Breast epithelium (tissue), 4 donors: ENCODE measurements at regions not wholly inside any gene's neighbourhood (a gene's known extent, or its start where the extent isn't known, plus 50 kb on each side); places are given as distances from the start of the nearest gene placed in this dataset.
A peak's percentile ranks its signal among the peaks of the same experiment; 100 is the strongest.

Experiments
- DNase-seq, 2 donors: peaks; one replicate each; pipeline ENCODE4 v3.0.0-alpha.2; 2019; ENCODE audit warnings: low spot score in 2 of 2
- H3K27ac ChIP-seq, 2 donors: fragments of 200-600 bp; sonication (generic) in 1 of 2; one replicate each; pipeline ENCODE4 v1.5.1; 2016 to 2019; ENCODE audit warnings: mild to moderate bottlenecking in 1 of 2
- H3K27me3 ChIP-seq, 2 donors: fragments of 200-600 bp; sonication (generic) in 1 of 2; one replicate each; pipeline versions ENCODE4 v1.5.1 to v1.6.0; 2017 to 2019; ENCODE audit warnings: control low read depth in 1 of 2, mild to moderate bottlenecking in 1 of 2
- H3K36me3 ChIP-seq: fragments of 200-600 bp; one replicate; pipeline ENCODE4 v1.5.1; 2019
- H3K4me1 ChIP-seq, 2 donors: fragments of 200-600 bp; sonication (generic); one replicate each; pipeline ENCODE4 v1.5.1; 2016 to 2019; ENCODE audit warnings: control low read depth in 1 of 2
- H3K4me3 ChIP-seq, 3 donors: fragments of 200-600 bp; sonication (generic); 1 replicate in 2 of 3; 2 replicates in 1 of 3; pipeline ENCODE4 v1.5.1; 2016 to 2019; ENCODE audit warnings: mild to moderate bottlenecking in 3 of 3, moderate library complexity in 2 of 3
- H3K9me3 ChIP-seq, 2 donors: fragments of 200-600 bp; sonication (generic) in 1 of 2; one replicate each; pipeline ENCODE4 v1.5.1; 2016 to 2019; ENCODE audit warnings: control low read depth in 1 of 2
- CTCF ChIP-seq, 3 donors: fragments of 450-650 bp; IDR thresholded peaks; one replicate each; pipeline ENCODE4 v1.5.1; 2016 to 2017; ENCODE audit warnings: antibody characterized with exemption in 3 of 3, mild to moderate bottlenecking in 3 of 3, moderate library complexity in 3 of 3
- POLR2A ChIP-seq: fragments of 450-650 bp; IDR thresholded peaks from one replicate; pipeline ENCODE4 v1.6.1; 2016; ENCODE audit warnings: antibody characterized with exemption, mild to moderate bottlenecking, moderate library complexity
- POLR2AphosphoS5 ChIP-seq, 3 donors: sonication (generic); formaldehyde crosslinking; IDR thresholded peaks; one replicate each; pipeline ENCODE4 v1.6.1; 2017; ENCODE audit warnings: antibody characterized with exemption in 3 of 3
- intact Hi-C: fragments of 100-400 bp; cut with DNase I; formaldehyde crosslinking; loops from one replicate; pipeline ENCODE4 v1.15.1; 2023; ENCODE audit warnings: low total_unique reads

DNA sequence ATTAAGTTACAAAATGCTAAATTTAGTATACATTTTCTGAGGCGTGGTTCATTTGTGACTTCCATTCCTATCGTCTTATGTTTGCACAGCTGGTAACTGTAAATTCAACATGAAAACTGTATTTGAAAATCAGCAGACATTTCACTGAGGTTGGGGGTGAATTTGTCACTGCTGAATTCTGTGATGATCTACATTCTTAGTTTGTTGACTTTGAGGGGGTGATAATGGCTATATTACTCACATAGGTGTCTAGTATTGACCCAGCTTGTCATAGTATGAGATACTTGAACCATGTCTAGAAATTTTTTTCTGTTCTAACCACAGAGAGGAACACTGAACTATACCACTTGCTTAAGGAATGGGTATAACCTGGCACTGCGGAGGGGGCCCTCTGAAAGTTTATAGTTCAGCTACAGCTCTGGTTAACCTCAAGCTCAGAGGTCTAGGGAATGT lies 313.3 kb downstream of the PIK3R1 start:
- Histone ChIP-seq H3K9me3 (no peaks in the 10 kb centered on the region), H3K36me3 (no peaks in the 10 kb centered on the region), H3K4me1 (peaks cover 0 to 5% of the 10 kb centered on the region in 2 donors), H3K27ac (peak overlapping the region in 1 of 2 donors; percentile 45), H3K27me3 (no peaks in the 10 kb centered on the region), H3K4me3 (no peak overlapping the region)
- no peak for DNase-seq
- intact Hi-C loops, result no loop called here
- TF ChIP-seq POLR2AphosphoS5 (IDR thresholded peaks at IDR 0.05), result no peak
- no peak for TF ChIP-seq POLR2A
- no peak for TF ChIP-seq CTCF (IDR thresholded peaks at IDR 0.05)

- H3K4me3 ChIP-seq, result no peak overlapping the region
- TF ChIP-seq CTCF (IDR thresholded peaks at IDR 0.05) (no peak), POLR2AphosphoS5 (IDR thresholded peaks at IDR 0.05) (no peak), POLR2A (no peak)
- peak overlapping the region in 1 of 2 donors; percentile 45 for H3K27ac ChIP-seq
- H3K27me3 ChIP-seq, result no peaks in the 10 kb centered on the region
- H3K4me1 ChIP-seq, result peaks cover 2 to 7% of the 10 kb centered on the region in 2 donors
- H3K9me3 ChIP-seq, result no peaks in the 10 kb centered on the region
- H3K36me3 ChIP-seq, result no peaks in the 10 kb centered on the region
- no peak for DNase-seq
- intact Hi-C loops, result no loop called here
Measured at GRCh38 chr5:68529581-68529980, 314.0 kb downstream of the PIK3R1 start.

DNA sequence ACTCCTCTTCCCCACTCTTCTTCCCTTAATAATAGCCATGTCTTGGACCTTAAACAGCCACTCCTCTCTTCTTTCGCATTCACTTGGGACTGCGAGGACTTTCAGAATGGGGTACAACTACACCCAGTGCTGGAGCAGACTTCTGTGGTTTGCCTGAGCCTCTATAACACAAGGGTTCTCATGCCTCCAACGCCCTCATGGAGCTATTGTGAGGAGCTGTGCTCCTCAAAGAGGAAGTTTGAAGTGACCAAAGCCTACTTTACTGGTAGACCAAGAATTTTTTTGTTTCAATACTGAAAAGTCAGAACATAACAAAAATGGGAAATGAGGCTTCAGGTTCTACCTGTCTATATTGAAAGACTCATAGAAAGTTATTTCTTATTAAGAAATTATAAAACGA lies 316.4 kb downstream of the PIK3R1 start:
- H3K4me3 ChIP-seq, result no peak overlapping the region
- no peaks in the 10 kb centered on the region for H3K9me3 ChIP-seq
- no peaks in the 10 kb centered on the region for H3K27me3 ChIP-seq
- no peaks in the 10 kb centered on the region for H3K36me3 ChIP-seq
- peaks cover 7 to 10% of the 10 kb centered on the region in 2 donors for H3K4me1 ChIP-seq
- no peak overlapping the region for H3K27ac ChIP-seq
- intact Hi-C loops, result loop anchor here (5.0 kb wide), 1 partner anchor 195 kb away; no protein-coding TSS in a partner anchor
- TF ChIP-seq CTCF (IDR thresholded peaks at IDR 0.05) (no peak), POLR2AphosphoS5 (IDR thresholded peaks at IDR 0.05) (no peak), POLR2A (no peak)
- DNase-seq, result no peak

DNA sequence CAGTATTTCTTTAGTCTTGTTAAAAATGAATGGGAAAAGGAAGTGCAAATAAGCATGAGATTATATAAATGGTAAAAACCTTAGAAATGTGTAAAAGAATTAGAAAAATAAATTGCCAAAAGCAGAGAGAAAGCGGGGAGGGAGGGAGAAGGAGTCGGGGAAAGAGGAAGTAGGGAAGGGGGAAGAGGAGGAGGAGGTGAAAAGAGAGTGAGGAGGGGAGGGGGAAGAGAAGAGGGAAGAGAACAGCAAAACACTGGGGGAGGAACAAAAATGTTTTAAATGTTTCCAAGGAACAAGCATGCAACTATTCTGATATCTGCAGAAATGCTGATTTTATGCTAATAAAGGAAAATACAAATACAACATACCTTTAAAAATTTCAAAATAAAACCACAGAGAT lies 317.5 kb downstream of the PIK3R1 start:
- DNase-seq, result no peak
- peak overlapping the region in 1 of 2 donors; percentile 66 for H3K27ac ChIP-seq
- peaks cover 7 to 10% of the 10 kb centered on the region in 2 donors for H3K4me1 ChIP-seq
- H3K27me3 ChIP-seq, result no peaks in the 10 kb centered on the region
- H3K9me3 ChIP-seq, result no peaks in the 10 kb centered on the region
- intact Hi-C loops, result loop anchor here (5.0 kb wide), 1 partner anchor 194 kb away; no protein-coding TSS in a partner anchor
- no peaks in the 10 kb centered on the region for H3K36me3 ChIP-seq
- no peak for TF ChIP-seq CTCF (IDR thresholded peaks at IDR 0.05)
- TF ChIP-seq POLR2A, result no peak
- TF ChIP-seq POLR2AphosphoS5 (IDR thresholded peaks at IDR 0.05), result no peak
- H3K4me3 ChIP-seq, result no peak overlapping the region

GRCh38 chr5:68533571-68534084 lies 318.1 kb downstream of the PIK3R1 start:
- H3K4me3 ChIP-seq, result peak overlapping the region in 1 of 3 donors; percentile 49
- H3K9me3 ChIP-seq, result no peaks in the 10 kb centered on the region
- intact Hi-C loops, result loop anchor here (5.0 kb wide), 1 partner anchor 194 kb away; no protein-coding TSS in a partner anchor
- TF ChIP-seq POLR2A (no peak), POLR2AphosphoS5 (IDR thresholded peaks at IDR 0.05) (no peak), CTCF (IDR thresholded peaks at IDR 0.05) (no peak)
- peaks cover 7 to 10% of the 10 kb centered on the region in 2 donors for H3K4me1 ChIP-seq
- DNase-seq, result no peak
- H3K36me3 ChIP-seq, result no peaks in the 10 kb centered on the region
- no peaks in the 10 kb centered on the region for H3K27me3 ChIP-seq
- H3K27ac ChIP-seq, result peak overlapping the region; percentile 66 to 81
